ENCODE measurements at regions not wholly inside any gene's neighbourhood (a gene's known extent, or its start where the extent isn't known, plus 50 kb on each side); places are given as distances from the start of the nearest gene placed in this dataset.

GRCh38 chr18:72940986-72941385 lies 73.2 kb upstream of the NETO1 start:
- no peak for DNase-seq

GRCh38 chr18:72940509-72940908 lies 72.7 kb upstream of the NETO1 start:
- DNase-seq: no peak

- DNase-seq: no peak
Measured at GRCh38 chr18:72935744-72936143, 68.0 kb upstream of the NETO1 start.

GRCh38 chr18:72922895-72923294 lies 55.1 kb upstream of the NETO1 start:
- DNase-seq: no peak

All from hippocampal formation (tissue), 2 donors.